ENCODE measurements at regions not wholly inside any gene's neighbourhood (a gene's known extent, or its start where the extent isn't known, plus 50 kb on each side); places are given as distances from the start of the nearest gene placed in this dataset.
A peak's percentile ranks its signal among the peaks of the same experiment; 100 is the strongest.

GRCh38 chr6:9494864-9495263, 920.0 kb downstream of the TFAP2A start:
- no peak for DNase-seq (ENCODE audit: extremely low read depth, low read depth)
- no peak overlapping the region for H3K4me3 ChIP-seq (replicated peaks; ENCODE audit: low read depth, low read length)
- TF ChIP-seq, protein P1, sequence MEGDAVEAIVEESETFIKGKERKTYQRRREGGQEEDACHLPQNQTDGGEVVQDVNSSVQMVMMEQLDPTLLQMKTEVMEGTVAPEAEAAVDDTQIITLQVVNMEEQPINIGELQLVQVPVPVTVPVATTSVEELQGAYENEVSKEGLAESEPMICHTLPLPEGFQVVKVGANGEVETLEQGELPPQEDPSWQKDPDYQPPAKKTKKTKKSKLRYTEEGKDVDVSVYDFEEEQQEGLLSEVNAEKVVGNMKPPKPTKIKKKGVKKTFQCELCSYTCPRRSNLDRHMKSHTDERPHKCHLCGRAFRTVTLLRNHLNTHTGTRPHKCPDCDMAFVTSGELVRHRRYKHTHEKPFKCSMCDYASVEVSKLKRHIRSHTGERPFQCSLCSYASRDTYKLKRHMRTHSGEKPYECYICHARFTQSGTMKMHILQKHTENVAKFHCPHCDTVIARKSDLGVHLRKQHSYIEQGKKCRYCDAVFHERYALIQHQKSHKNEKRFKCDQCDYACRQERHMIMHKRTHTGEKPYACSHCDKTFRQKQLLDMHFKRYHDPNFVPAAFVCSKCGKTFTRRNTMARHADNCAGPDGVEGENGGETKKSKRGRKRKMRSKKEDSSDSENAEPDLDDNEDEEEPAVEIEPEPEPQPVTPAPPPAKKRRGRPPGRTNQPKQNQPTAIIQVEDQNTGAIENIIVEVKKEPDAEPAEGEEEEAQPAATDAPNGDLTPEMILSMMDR (IDR thresholded peaks at IDR 0.05; ENCODE audit: low read depth, low read length, missing control alignments) = no peak

- TF ChIP-seq, protein P1 (IDR thresholded peaks at IDR 0.05; ENCODE audit: low read depth, low read length, missing control alignments) = no peak
- no peak overlapping the region for H3K4me3 ChIP-seq (replicated peaks; ENCODE audit: low read depth, low read length)
- no peak for DNase-seq (ENCODE audit: extremely low read depth, low read depth)
These were observed 922.1 kb downstream of the TFAP2A start for GRCh38 chr6:9492790-9493189.

DNA sequence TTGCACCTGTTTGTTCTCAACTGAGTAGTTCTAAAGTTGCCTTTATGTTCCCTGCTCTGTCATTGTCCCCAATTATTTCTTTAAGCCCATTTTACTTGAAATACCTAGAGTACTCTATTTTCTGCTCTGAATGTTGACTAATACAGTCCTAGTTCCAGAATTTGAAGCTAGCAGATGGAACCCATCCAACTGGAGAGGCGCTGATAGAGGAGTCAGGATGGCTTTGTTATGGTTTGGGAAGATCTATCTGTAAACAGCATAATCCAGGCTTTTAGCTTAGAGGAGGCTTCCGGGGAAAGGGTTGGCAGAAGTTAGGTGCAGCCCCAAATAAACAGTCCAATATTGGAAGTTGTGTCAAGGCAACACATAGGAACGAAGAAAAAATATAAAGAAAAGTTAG, 927.7 kb downstream of the TFAP2A start:
- DNase-seq (ENCODE audit: extremely low read depth, low read depth) = no peak
- H3K4me3 ChIP-seq (replicated peaks; ENCODE audit: low read depth, low read length) = no peak overlapping the region
- TF ChIP-seq, protein P1 (IDR thresholded peaks at IDR 0.05; ENCODE audit: low read depth, low read length, missing control alignments) = no peak

DNA sequence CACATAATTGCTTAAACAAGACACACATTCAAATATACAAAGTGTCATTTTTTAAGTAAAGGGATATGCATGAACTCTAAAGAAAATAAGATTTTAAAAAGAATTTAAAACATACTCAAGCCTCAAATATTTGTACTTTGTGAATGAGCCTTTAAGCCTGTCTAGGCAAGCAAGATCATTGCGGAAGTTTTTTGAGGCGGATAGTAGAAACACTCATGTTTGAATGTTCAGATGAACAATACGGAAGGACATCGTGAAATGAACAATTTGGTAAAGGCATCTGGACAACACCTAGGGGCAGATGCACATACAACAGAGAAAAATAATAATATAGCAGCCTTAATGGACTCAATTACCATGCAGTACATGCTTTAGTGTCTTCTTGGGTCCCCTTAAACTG, 928.9 kb downstream of the TFAP2A start:
- TF ChIP-seq, protein P1 (IDR thresholded peaks at IDR 0.05; ENCODE audit: low read depth, low read length, missing control alignments) = no peak
- no peak overlapping the region for H3K4me3 ChIP-seq (replicated peaks; ENCODE audit: low read depth, low read length)
- no peak for DNase-seq (ENCODE audit: extremely low read depth, low read depth)

GRCh38 chr6:9484686-9485085, 930.2 kb downstream of the TFAP2A start:
- DNase-seq (ENCODE audit: extremely low read depth, low read depth) = no peak
- no peak overlapping the region for H3K4me3 ChIP-seq (replicated peaks; ENCODE audit: low read depth, low read length)
- TF ChIP-seq, protein P1 (IDR thresholded peaks at IDR 0.05; ENCODE audit: low read depth, low read length, missing control alignments) = no peak

- H3K4me3 ChIP-seq (replicated peaks; ENCODE audit: low read depth, low read length) = no peak overlapping the region
- TF ChIP-seq, protein P1 (IDR thresholded peaks at IDR 0.05; ENCODE audit: low read depth, low read length, missing control alignments) = no peak
- DNase-seq (ENCODE audit: extremely low read depth, low read depth) = no peak
These were observed 930.8 kb downstream of the TFAP2A start for GRCh38 chr6:9484091-9484490.

DNA sequence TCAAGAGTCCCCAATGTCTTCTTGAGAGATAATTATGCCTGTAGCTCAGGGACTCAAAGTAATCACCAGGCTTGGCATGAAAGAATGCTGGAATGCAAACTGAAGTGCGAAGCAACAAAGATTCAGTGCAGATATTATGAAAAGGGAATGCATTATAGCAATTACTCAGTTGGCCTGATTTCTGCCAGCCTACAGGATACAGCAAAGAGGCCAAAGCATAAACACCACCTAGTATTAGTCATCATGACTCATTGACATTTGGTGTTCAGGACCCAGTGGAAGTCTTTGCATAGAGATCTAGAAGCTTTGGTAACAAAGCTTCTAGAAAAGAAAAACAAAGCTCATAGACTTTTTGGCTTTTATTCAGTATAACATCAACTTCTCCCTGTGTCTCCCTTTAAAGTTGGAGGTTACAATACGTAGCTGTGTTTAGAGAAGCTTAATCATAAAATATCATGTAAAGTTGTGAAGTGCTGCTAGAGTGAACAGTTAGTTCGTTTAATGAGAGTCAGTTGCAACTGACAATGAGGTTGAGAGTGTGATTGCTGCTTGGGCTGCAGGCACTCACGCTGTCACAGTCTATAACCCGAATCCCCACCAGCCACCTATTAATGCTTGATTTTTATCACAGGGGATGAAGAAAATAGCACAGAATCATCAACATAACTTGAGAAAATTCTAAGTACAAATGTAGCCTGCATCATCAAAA, 932.7 kb downstream of the TFAP2A start:
- DNase-seq (ENCODE audit: extremely low read depth, low read depth) = peak; percentile 93
- TF ChIP-seq, protein P1 (IDR thresholded peaks at IDR 0.05; ENCODE audit: low read depth, low read length, missing control alignments) = no peak
- no peak overlapping the region for H3K4me3 ChIP-seq (replicated peaks; ENCODE audit: low read depth, low read length)
